Ishikawa (cell line): ENCODE measurements at regions not wholly inside any gene's neighbourhood (a gene's known extent, or its start where the extent isn't known, plus 50 kb on each side); places are given as distances from the start of the nearest gene placed in this dataset.

Experiments used
- EP300 ChIP-seq: IDR thresholded peaks from 2 replicates; pipeline ENCODE4 v1.6.1; 2012; ENCODE audit warnings: borderline replicate concordance
- MAX ChIP-seq: IDR thresholded peaks from 2 replicates; pipeline ENCODE4 v1.6.1; 2012
- RAD21 ChIP-seq: IDR thresholded peaks from 2 replicates; pipeline ENCODE4 v1.6.1; 2012; ENCODE audit warnings: low read depth
- YY1 ChIP-seq: IDR thresholded peaks from 2 replicates; pipeline ENCODE4 v1.6.1; 2012; ENCODE audit warnings: low read depth
- ZBTB7A ChIP-seq: IDR thresholded peaks from 2 replicates; pipeline ENCODE4 v1.6.1; 2012; ENCODE audit warnings: low read depth

- TF ChIP-seq MAX (no peak), RAD21 (no peak), EP300 (no peak), YY1 (no peak), ZBTB7A (no peak)
Observed at GRCh38 chr7:47040795-47041347, 541.0 kb downstream of the TNS3 start.
